ENCODE measurements at regions not wholly inside any gene's neighbourhood (a gene's known extent, or its start where the extent isn't known, plus 50 kb on each side); places are given as distances from the start of the nearest gene placed in this dataset.

GRCh38 chr5:2393556-2393955 is 357.9 kb downstream of the IRX2 start:
- H4K20me1 ChIP-seq (ENCODE audit: low read depth), result no peaks in the 10 kb centered on the region
- DNase-seq (ENCODE audit: low spot score), result no peak
- no peaks in the 10 kb centered on the region for H3K9me3 Mint-ChIP-seq
- H3K4me2 ChIP-seq, result no peak overlapping the region
- no peaks in the 10 kb centered on the region for H3K9me3 ChIP-seq (ENCODE audit: low read depth)
- no peaks in the 10 kb centered on the region for H3K79me2 ChIP-seq (ENCODE audit: low read depth)
- no peak overlapping the region for H3K4me3 ChIP-seq
- H3K27me3 Mint-ChIP-seq (ENCODE audit: insufficient read depth, low read depth), result peaks cover 9% of the 10 kb centered on the region
- no peaks in the 10 kb centered on the region for H3F3A ChIP-seq (ENCODE audit: low read depth)
- peaks cover 2% of the 10 kb centered on the region for H3K36me3 Mint-ChIP-seq
- H3K27ac Mint-ChIP-seq, result no peak overlapping the region
- no peak for TF ChIP-seq EZH2 (IDR thresholded peaks at IDR 0.05)
- no peak for TF ChIP-seq CTCF (IDR thresholded peaks at IDR 0.05)
- TF ChIP-seq EZH2phosphoT487 (IDR thresholded peaks at IDR 0.05), result no peak
- H3K27me3 ChIP-seq, result no peaks in the 10 kb centered on the region
- no peak overlapping the region for H3K27ac ChIP-seq
- no peak overlapping the region for H3K4me3 Mint-ChIP-seq
- H3K9ac ChIP-seq, result no peak overlapping the region
- H2AFZ ChIP-seq (replicated peaks), result no peak overlapping the region
- H3K4me1 Mint-ChIP-seq, result peaks cover 10% of the 10 kb centered on the region
- no peaks in the 10 kb centered on the region for H3K36me3 ChIP-seq
- no peaks in the 10 kb centered on the region for H3K4me1 ChIP-seq

GRCh38 chr5:2391566-2391965 is 359.9 kb downstream of the IRX2 start:
- H3K79me2 ChIP-seq (ENCODE audit: low read depth), result no peaks in the 10 kb centered on the region
- H3K4me1 Mint-ChIP-seq, result peaks cover 16% of the 10 kb centered on the region
- H3F3A ChIP-seq (ENCODE audit: low read depth), result no peaks in the 10 kb centered on the region
- no peak overlapping the region for H3K4me3 Mint-ChIP-seq
- no peak overlapping the region for H2AFZ ChIP-seq (replicated peaks)
- peaks cover 2% of the 10 kb centered on the region for H3K36me3 Mint-ChIP-seq
- no peak overlapping the region for H3K9ac ChIP-seq
- DNase-seq (ENCODE audit: low spot score), result no peak
- no peak overlapping the region for H3K4me2 ChIP-seq
- H3K9me3 Mint-ChIP-seq, result no peaks in the 10 kb centered on the region
- no peak overlapping the region for H3K27ac ChIP-seq
- H3K4me1 ChIP-seq, result no peaks in the 10 kb centered on the region
- H3K27me3 Mint-ChIP-seq (ENCODE audit: insufficient read depth, low read depth), result peaks cover 9% of the 10 kb centered on the region
- TF ChIP-seq CTCF (IDR thresholded peaks at IDR 0.05), result no peak
- no peak for TF ChIP-seq EZH2phosphoT487 (IDR thresholded peaks at IDR 0.05)
- TF ChIP-seq EZH2 (IDR thresholded peaks at IDR 0.05), result no peak
- no peaks in the 10 kb centered on the region for H3K27me3 ChIP-seq
- H4K20me1 ChIP-seq (ENCODE audit: low read depth), result no peaks in the 10 kb centered on the region
- no peaks in the 10 kb centered on the region for H3K36me3 ChIP-seq
- no peaks in the 10 kb centered on the region for H3K9me3 ChIP-seq (ENCODE audit: low read depth)
- H3K4me3 ChIP-seq, result no peak overlapping the region
- no peak overlapping the region for H3K27ac Mint-ChIP-seq

- Histone ChIP-seq H3K9me3 (ENCODE audit: low read depth) (no peaks in the 10 kb centered on the region), H2AFZ (replicated peaks) (no peak overlapping the region), H3K9ac (no peak overlapping the region), H3K36me3 (no peaks in the 10 kb centered on the region), H3K4me1 (no peaks in the 10 kb centered on the region), H3K4me3 (no peak overlapping the region), H3F3A (ENCODE audit: low read depth) (no peaks in the 10 kb centered on the region), H3K79me2 (ENCODE audit: low read depth) (no peaks in the 10 kb centered on the region), H4K20me1 (ENCODE audit: low read depth) (no peaks in the 10 kb centered on the region), H3K27ac (no peak overlapping the region), H3K4me2 (no peak overlapping the region), H3K27me3 (no peaks in the 10 kb centered on the region)
- Mint-ChIP-seq H3K9me3 (no peaks in the 10 kb centered on the region), H3K36me3 (peaks cover 2% of the 10 kb centered on the region), H3K4me1 (peaks cover 16% of the 10 kb centered on the region), H3K4me3 (no peak overlapping the region), H3K27me3 (ENCODE audit: insufficient read depth, low read depth) (peaks cover 9% of the 10 kb centered on the region), H3K27ac (no peak overlapping the region)
- DNase-seq (ENCODE audit: low spot score), result no peak
- TF ChIP-seq EZH2phosphoT487 (IDR thresholded peaks at IDR 0.05) (no peak), EZH2 (IDR thresholded peaks at IDR 0.05) (no peak), CTCF (IDR thresholded peaks at IDR 0.05) (no peak)
Observed at GRCh38 chr5:2391021-2391420, 360.5 kb downstream of the IRX2 start.

All from neural progenitor cell (in vitro differentiated cells).